MM.1S (cell line): ENCODE measurements at regions not wholly inside any gene's neighbourhood (a gene's known extent, or its start where the extent isn't known, plus 50 kb on each side); places are given as distances from the start of the nearest gene placed in this dataset.

Experiments used
- DNase-seq: peaks from one replicate; pipeline ENCODE4 v3.0.0-alpha.2; 2015
- H2AFZ ChIP-seq: fragments of 300-600 bp; sonication (generic); 2 replicates; pipeline ENCODE4 v1.6.0; 2016; ENCODE audit warnings: antibody characterized with exemption, low read length
- H3F3A ChIP-seq: fragments of 300-600 bp; sonication (generic); 2 replicates; pipeline ENCODE4 v1.6.1; 2016; ENCODE audit warnings: mild to moderate bottlenecking, antibody characterized with exemption, low read length, moderate library complexity, mixed read lengths; ENCODE audit not compliant: insufficient read depth
- H3K27ac ChIP-seq: fragments of 300-600 bp; sonication (generic); 2 replicates; pipeline ENCODE4 v1.5.1; 2016; ENCODE audit warnings: mild to moderate bottlenecking, low read length
- H3K27me3 ChIP-seq: fragments of 300-600 bp; sonication (generic); replicated peaks from 2 replicates; pipeline ENCODE4 v1.6.0; 2016; ENCODE audit warnings: low read length; ENCODE audit not compliant: insufficient read depth
- H3K36me3 ChIP-seq: fragments of 300-600 bp; sonication (generic); replicated peaks from 2 replicates; pipeline ENCODE4 v1.6.1; 2016; ENCODE audit warnings: mild to moderate bottlenecking, low read length, mixed read lengths; ENCODE audit not compliant: insufficient read depth
- H3K4me1 ChIP-seq: fragments of 300-600 bp; sonication (generic); 2 replicates; pipeline ENCODE4 v1.6.1; 2016; ENCODE audit warnings: low read length, mixed read lengths
- H3K4me2 ChIP-seq: fragments of 300-600 bp; sonication (generic); 2 replicates; pipeline ENCODE4 v1.6.0; 2016; ENCODE audit warnings: low read depth, low read length
- H3K4me3 ChIP-seq: fragments of 300-600 bp; sonication (generic); 2 replicates; pipeline ENCODE4 v1.5.1; 2016; ENCODE audit warnings: low read length, mixed read lengths
- H3K79me2 ChIP-seq: fragments of 300-600 bp; sonication (generic); 2 replicates; pipeline ENCODE4 v1.6.1; 2016; ENCODE audit warnings: mixed run types, low read length, mixed read lengths
- H3K9ac ChIP-seq: fragments of 300-600 bp; sonication (generic); 2 replicates; pipeline ENCODE4 v1.6.1; 2016; ENCODE audit warnings: low read length, mixed read lengths
- H3K9me2 ChIP-seq: fragments of 300-600 bp; sonication (generic); replicated peaks from 2 replicates; pipeline ENCODE4 v1.6.1; 2016; ENCODE audit warnings: mild to moderate bottlenecking, low read length, mixed read lengths; ENCODE audit not compliant: insufficient read depth
- H3K9me3 ChIP-seq: fragments of 300-600 bp; sonication (generic); replicated peaks from 2 replicates; pipeline ENCODE4 v1.6.1; 2016; ENCODE audit warnings: mild to moderate bottlenecking, low read length, mixed read lengths; ENCODE audit not compliant: insufficient read depth
- H4K20me1 ChIP-seq: fragments of 300-600 bp; sonication (generic); 2 replicates; pipeline ENCODE4 v1.6.1; 2016; ENCODE audit warnings: mild to moderate bottlenecking, low read length, moderate library complexity, mixed read lengths; ENCODE audit not compliant: insufficient read depth
- CTCF ChIP-seq: fragments of 300-600 bp; sonication (generic); IDR thresholded peaks from 2 replicates; pipeline ENCODE4 v1.5.1; 2016; ENCODE audit warnings: antibody characterized with exemption, low read length, mixed read lengths
- EZH2 ChIP-seq: fragments of 300-600 bp; sonication (generic); optimal IDR thresholded peaks from 2 replicates; pipeline ENCODE3; 2017; ENCODE audit warnings: low read depth, mild to moderate bottlenecking, antibody characterized with exemption, low read length, mixed read lengths
- EZH2phosphoT487 ChIP-seq: fragments of 300-600 bp; sonication (generic); IDR thresholded peaks from 2 replicates; pipeline ENCODE4 v1.6.1; 2018; ENCODE audit warnings: antibody characterized with exemption, low read length

- Histone ChIP-seq H2AFZ (peak overlapping the region; percentile 96), H3K9ac (no peak overlapping the region; the same call in 1 of the 2 replicates), H3K36me3 (no peaks in the 10 kb centered on the region), H3K27me3 (no peaks in the 10 kb centered on the region), H3K9me3 (no peaks in the 10 kb centered on the region), H3K27ac (no peak overlapping the region), H3K79me2 (no peaks in the 10 kb centered on the region), H3K4me1 (no peaks in the 10 kb centered on the region), H3K4me3 (peak overlapping the region; percentile 8; the same call in 1 of the 2 replicates), H3F3A (no peaks in the 10 kb centered on the region), H3K9me2 (no peaks in the 10 kb centered on the region), H4K20me1 (no peaks in the 10 kb centered on the region), H3K4me2 (peak overlapping the region; percentile 52; the same call in 1 of the 2 replicates)
- no peak for TF ChIP-seq EZH2
- no peak for TF ChIP-seq EZH2phosphoT487
- peak; percentile 83 for TF ChIP-seq CTCF
- peak; percentile 71 for DNase-seq
Observed at GRCh38 chr6:99868074-99868702, 125.8 kb downstream of the MCHR2 start.
